ENCODE measurements at regions not wholly inside any gene's neighbourhood (a gene's known extent, or its start where the extent isn't known, plus 50 kb on each side); places are given as distances from the start of the nearest gene placed in this dataset.

DNA sequence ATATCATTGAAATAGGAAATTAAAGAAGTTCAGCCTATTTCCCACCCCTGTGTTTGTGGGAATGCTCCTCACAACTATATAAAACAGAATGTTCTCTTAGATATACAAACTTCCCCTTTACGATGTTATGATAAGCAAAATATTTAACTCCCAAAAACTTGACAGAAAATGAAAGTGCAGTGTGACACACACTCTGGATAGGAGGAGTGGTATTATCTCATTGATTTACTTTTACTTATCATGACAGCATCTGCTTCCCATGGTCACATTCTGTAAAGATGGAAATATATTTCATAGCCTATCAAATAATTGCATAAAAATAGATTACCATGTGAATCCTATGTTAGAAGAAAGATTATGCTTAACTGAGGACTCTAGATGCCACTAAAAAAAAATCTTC lies 96.6 kb upstream of the STK17B start:
- H3K4me1 Mint-ChIP-seq (ENCODE audit: unreplicated experiment), result peaks cover 21% of the 10 kb centered on the region
- H3K9me3 Mint-ChIP-seq (ENCODE audit: unreplicated experiment), result no peaks in the 10 kb centered on the region

DNA sequence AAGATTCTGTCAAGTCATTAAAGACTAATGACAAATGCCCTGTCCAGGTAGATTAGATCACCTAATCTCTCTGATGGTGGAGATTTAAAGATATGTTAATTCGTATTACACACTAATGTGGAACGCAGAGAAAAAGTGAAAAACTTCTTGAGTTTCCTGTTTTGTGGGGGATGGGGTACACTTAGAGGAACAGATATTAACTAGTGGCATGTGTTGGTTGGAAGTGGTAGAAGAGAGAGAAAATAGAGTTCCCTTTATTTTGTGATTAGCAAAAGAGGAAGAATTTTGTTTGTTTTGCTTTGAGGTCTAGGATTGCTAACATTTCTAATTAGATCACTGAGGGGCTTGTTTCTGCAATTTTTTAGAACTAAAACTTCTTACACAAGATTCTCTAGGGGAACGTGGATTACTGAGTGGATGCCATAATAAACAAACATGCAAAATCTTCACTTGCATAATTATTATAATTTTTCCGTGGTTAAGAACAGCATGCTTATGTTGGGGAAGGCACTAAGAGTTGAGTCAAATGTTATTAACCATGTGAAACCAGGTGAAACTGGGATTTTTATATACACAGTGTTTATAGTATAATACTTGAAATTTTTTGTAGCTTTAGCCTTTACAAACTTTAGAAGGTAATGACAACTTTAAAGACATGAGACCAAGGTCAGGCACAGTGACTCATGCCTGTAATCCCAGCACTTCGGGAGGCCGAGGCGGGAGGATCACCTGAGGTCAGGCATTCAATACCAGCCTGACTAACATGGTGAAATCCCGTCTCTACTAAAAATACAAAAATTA lies 97.4 kb upstream of the STK17B start:
- peak overlapping the region; percentile 58 for H3K27ac Mint-ChIP-seq (ENCODE audit: unreplicated experiment)
- H3K4me1 Mint-ChIP-seq (ENCODE audit: unreplicated experiment), result peaks cover 17% of the 10 kb centered on the region
- no peak for TF ChIP-seq CTCF (IDR thresholded peaks at IDR 0.05; ENCODE audit: unreplicated experiment)
- H3K4me3 Mint-ChIP-seq (ENCODE audit: unreplicated experiment), result no peak overlapping the region
- no peaks in the 10 kb centered on the region for H3K27me3 Mint-ChIP-seq (ENCODE audit: unreplicated experiment)
- H3K36me3 Mint-ChIP-seq (ENCODE audit: low read depth, unreplicated experiment), result no peaks in the 10 kb centered on the region
- no peak for DNase-seq (ENCODE audit: low spot score)
- H3K9me3 Mint-ChIP-seq (ENCODE audit: unreplicated experiment), result no peaks in the 10 kb centered on the region

More for the DNA sequence above, 96.6 kb upstream of the STK17B start:
- Mint-ChIP-seq H3K4me3 (ENCODE audit: unreplicated experiment) (no peak overlapping the region), H3K27me3 (ENCODE audit: unreplicated experiment) (no peaks in the 10 kb centered on the region), H3K27ac (ENCODE audit: unreplicated experiment) (peak overlapping the region; percentile 58), H3K36me3 (ENCODE audit: low read depth, unreplicated experiment) (no peaks in the 10 kb centered on the region)
- no peak for DNase-seq (ENCODE audit: low spot score)
- TF ChIP-seq CTCF (IDR thresholded peaks at IDR 0.05; ENCODE audit: unreplicated experiment), result no peak

GRCh38 chr2:196271795-196272194 lies 100.4 kb upstream of the STK17B start:
- H3K36me3 Mint-ChIP-seq (ENCODE audit: low read depth, unreplicated experiment), result no peaks in the 10 kb centered on the region

GRCh38 chr2:196274387-196274809 lies 103.0 kb upstream of the STK17B start:
- H3K27me3 Mint-ChIP-seq (ENCODE audit: unreplicated experiment), result no peaks in the 10 kb centered on the region
- no peak for DNase-seq (ENCODE audit: low spot score)
- no peaks in the 10 kb centered on the region for H3K4me1 Mint-ChIP-seq (ENCODE audit: unreplicated experiment)
- H3K4me3 Mint-ChIP-seq (ENCODE audit: unreplicated experiment), result no peak overlapping the region
- no peaks in the 10 kb centered on the region for H3K9me3 Mint-ChIP-seq (ENCODE audit: unreplicated experiment)
- TF ChIP-seq CTCF (IDR thresholded peaks at IDR 0.05; ENCODE audit: unreplicated experiment), result no peak
- no peak overlapping the region for H3K27ac Mint-ChIP-seq (ENCODE audit: unreplicated experiment)
- H3K36me3 Mint-ChIP-seq (ENCODE audit: low read depth, unreplicated experiment), result peaks cover 11% of the 10 kb centered on the region

More at GRCh38 chr2:196271795-196272194, 100.4 kb upstream of the STK17B start:
- Mint-ChIP-seq H3K4me1 (ENCODE audit: unreplicated experiment) (peaks cover 16% of the 10 kb centered on the region), H3K4me3 (ENCODE audit: unreplicated experiment) (no peak overlapping the region), H3K27ac (ENCODE audit: unreplicated experiment) (no peak overlapping the region), H3K27me3 (ENCODE audit: unreplicated experiment) (no peaks in the 10 kb centered on the region), H3K9me3 (ENCODE audit: unreplicated experiment) (no peaks in the 10 kb centered on the region)
- no peak for TF ChIP-seq CTCF (IDR thresholded peaks at IDR 0.05; ENCODE audit: unreplicated experiment)
- DNase-seq (ENCODE audit: low spot score), result no peak

DNA sequence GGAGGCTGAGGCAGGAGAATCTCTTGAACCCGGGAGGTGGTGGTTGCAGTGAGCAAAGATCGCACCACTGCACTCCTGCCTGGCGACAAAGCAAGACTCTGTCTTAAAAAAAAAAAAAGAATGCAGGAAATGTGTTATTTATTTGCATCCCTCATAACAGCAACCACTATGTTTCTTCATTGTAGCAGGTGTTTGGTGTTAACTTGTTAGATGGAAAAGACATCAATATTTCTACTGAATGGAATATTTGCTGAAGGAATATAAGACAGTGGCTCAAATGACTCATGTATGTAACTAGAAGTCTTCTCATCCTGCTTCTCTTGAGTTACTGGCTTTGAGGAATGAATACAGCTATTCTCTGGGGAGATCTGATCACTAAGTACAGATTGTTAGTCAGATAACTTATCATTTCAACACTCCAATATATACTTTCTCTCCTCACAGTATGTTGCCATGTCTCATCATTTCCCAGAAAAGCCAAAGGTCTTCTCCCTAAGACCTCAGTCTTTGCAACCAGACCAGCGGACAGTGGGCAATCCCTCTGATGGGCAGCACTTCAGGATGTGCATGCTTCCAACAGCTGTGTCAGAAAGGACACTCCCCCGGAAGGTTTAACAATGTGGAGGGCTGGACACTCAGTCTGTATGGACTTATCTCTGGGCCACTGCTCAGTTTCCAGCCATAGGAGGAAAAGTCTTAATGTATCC lies 104.4 kb upstream of the STK17B start:
- no peak for DNase-seq (ENCODE audit: low spot score)
- Mint-ChIP-seq H3K27me3 (ENCODE audit: unreplicated experiment) (no peaks in the 10 kb centered on the region), H3K9me3 (ENCODE audit: unreplicated experiment) (no peaks in the 10 kb centered on the region), H3K4me1 (ENCODE audit: unreplicated experiment) (no peaks in the 10 kb centered on the region), H3K36me3 (ENCODE audit: low read depth, unreplicated experiment) (peaks cover 13% of the 10 kb centered on the region), H3K4me3 (ENCODE audit: unreplicated experiment) (no peak overlapping the region), H3K27ac (ENCODE audit: unreplicated experiment) (no peak overlapping the region)
- no peak for TF ChIP-seq CTCF (IDR thresholded peaks at IDR 0.05; ENCODE audit: unreplicated experiment)

All from endothelial cell (in vitro differentiated cells).